ENCODE measurements at regions not wholly inside any gene's neighbourhood (a gene's known extent, or its start where the extent isn't known, plus 50 kb on each side); places are given as distances from the start of the nearest gene placed in this dataset.
"Not testable (repeated sequence)": the region's sequence is repeated elsewhere in the genome, so short reads cannot be mapped to it uniquely, and the experiment has no call there.

DNA sequence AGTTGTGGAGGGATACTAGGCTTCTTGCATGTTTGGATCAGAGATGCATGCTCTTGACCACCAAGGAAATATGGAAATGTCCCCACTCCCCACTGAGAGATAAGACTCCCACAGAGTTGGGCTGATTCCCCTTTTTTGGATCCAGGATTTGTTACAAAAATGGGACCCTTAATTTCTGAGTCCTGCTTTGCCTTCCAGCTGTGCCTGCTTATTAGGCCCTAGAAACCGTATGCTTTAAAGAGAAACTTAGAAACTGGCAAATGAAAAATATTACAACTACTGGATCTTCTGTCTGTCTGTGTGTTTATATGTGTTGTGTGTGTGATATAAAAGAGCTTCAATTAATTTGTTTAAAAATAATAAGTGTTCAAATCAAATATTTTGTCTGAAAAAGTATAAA is 817.6 kb upstream of the CITED2 start:
- no peak for DNase-seq (ENCODE audit: low spot score)
- in situ Hi-C loops (cut with HindIII; ENCODE audit: low sequenced_read_pairs) = no loop called here

GRCh38 chr6:140189263-140189662 is 814.8 kb upstream of the CITED2 start:
- DNase-seq (ENCODE audit: low spot score); in situ Hi-C loops (cut with HindIII; ENCODE audit: low sequenced_read_pairs): not testable (repeated sequence)

DNA sequence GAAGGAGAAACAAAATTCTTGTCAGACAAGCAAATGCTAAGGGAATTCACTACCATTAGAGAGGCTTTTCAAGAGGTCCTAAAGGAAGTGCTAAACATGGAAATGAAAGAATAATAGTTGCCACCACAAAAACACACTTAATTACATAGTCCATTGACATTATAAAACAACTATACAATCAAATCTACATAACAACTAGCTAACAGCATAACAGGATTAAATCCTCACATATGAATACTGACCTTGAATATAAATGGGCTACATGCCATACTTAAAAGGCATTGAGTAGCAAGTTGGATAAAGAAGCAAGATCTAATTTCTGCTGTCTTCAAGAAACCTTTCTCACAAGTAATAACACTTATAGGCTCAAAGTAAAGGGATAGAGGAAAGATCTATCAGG is 811.5 kb upstream of the CITED2 start:
- DNase-seq (ENCODE audit: low spot score) = no peak
- in situ Hi-C loops (cut with HindIII; ENCODE audit: low sequenced_read_pairs) = no loop called here

DNA sequence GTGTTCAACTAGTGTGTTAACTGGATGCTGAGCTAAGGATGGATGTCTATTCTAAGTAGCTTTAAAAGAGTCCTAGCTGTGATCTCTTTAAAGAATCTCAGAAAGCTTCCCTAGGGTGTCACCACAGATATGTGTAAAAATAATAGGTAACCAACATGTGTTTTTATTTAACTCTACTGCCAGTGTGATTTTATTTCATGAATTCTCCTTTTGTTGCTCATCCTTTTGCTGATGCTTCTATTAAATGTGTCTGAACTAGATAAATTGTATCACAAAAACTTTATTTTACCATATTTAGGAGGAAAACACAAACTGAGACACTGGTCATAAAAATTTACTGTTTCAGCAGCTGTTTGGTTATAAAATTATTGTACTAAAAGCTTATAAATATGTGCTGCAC is 809.4 kb upstream of the CITED2 start:
- in situ Hi-C loops (cut with HindIII; ENCODE audit: low sequenced_read_pairs) = no loop called here

DNA sequence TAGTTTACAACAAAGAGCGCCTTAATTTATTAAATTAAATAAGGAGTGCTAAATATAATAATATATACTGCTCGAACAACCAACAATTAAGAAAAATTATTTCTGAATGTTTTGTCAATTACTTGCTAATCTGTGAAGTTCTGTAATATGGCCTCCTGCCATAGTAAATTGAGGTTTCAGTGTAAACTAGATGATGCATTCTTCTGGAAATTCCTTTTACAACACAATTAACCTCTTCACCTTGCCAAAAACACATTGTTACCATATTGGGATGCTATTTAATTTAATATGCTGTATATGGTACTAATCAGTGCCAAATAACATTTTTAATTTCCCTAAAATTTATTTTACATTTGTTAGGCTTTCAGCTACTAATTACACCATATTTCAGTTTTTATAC is 808.4 kb upstream of the CITED2 start:
- in situ Hi-C loops (cut with HindIII; ENCODE audit: low sequenced_read_pairs) = no loop called here
- no peak for DNase-seq (ENCODE audit: low spot score)

More for the DNA sequence above, 809.4 kb upstream of the CITED2 start:
- DNase-seq (ENCODE audit: low spot score) = no peak

GRCh38 chr6:140181876-140182275 is 807.4 kb upstream of the CITED2 start:
- no peak for DNase-seq (ENCODE audit: low spot score)
- in situ Hi-C loops (cut with HindIII; ENCODE audit: low sequenced_read_pairs) = no loop called here

GRCh38 chr6:140180306-140180705 is 805.9 kb upstream of the CITED2 start:
- DNase-seq (ENCODE audit: low spot score) = no peak
- in situ Hi-C loops (cut with HindIII; ENCODE audit: low sequenced_read_pairs) = no loop called here

- in situ Hi-C loops (cut with HindIII; ENCODE audit: low sequenced_read_pairs) = no loop called here
- DNase-seq (ENCODE audit: low spot score) = no peak
Observed at GRCh38 chr6:140178935-140179334, 804.5 kb upstream of the CITED2 start.

GRCh38 chr6:140178520-140178919 is 804.1 kb upstream of the CITED2 start:
- in situ Hi-C loops (cut with HindIII; ENCODE audit: low sequenced_read_pairs) = no loop called here
- no peak for DNase-seq (ENCODE audit: low spot score)

DNA sequence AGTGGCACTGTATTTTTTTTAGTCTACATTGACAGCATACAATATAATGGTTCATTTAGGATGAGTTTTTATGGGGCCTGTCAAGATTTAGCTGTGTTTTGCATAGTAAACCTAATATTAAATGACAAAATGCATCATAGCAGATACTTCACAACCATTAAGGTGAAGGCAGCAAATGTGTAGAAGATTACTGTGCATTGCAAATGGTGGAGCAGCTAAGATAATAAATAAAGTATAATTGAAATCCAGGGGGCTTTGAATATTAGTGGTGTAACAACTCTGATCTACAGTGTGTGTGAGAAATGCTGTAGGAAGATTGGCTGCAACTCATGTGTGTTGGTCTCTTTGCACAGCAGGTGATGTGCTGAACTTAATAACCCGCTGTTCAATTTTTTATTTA is 801.9 kb upstream of the CITED2 start:
- DNase-seq (ENCODE audit: low spot score) = no peak
- in situ Hi-C loops (cut with HindIII; ENCODE audit: low sequenced_read_pairs) = no loop called here

- in situ Hi-C loops (cut with HindIII; ENCODE audit: low sequenced_read_pairs) = no loop called here
- DNase-seq (ENCODE audit: low spot score) = no peak
Observed at GRCh38 chr6:140175486-140175885, 801.0 kb upstream of the CITED2 start.

DNA sequence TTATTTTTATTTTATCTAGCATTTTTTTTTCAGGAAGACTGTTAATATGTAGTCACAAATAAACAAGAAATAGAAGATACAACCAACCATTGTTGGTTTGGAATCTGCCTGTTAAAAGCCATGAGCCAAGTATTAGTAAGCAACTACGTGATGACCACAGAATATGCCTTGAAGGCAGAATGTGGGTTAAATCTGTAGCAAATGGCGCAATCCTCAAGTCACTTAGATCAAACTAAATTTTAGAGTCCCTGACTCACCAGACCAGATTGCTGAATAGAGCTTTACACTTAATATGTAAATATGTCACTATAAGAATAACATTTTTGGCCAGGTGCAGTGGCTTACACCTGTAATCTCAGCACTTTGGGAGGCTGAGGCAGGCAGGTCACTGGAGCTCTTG is 800.1 kb upstream of the CITED2 start:
- no peak for DNase-seq (ENCODE audit: low spot score)
- in situ Hi-C loops (cut with HindIII; ENCODE audit: low sequenced_read_pairs) = no loop called here

GRCh38 chr6:140168365-140168764 is 793.9 kb upstream of the CITED2 start:
- in situ Hi-C loops (cut with HindIII; ENCODE audit: low sequenced_read_pairs) = no loop called here
- DNase-seq (ENCODE audit: low spot score) = no peak

GRCh38 chr6:140160909-140161308 is 786.5 kb upstream of the CITED2 start:
- no peak for DNase-seq (ENCODE audit: low spot score)
- in situ Hi-C loops (cut with HindIII; ENCODE audit: low sequenced_read_pairs) = no loop called here

GRCh38 chr6:140160494-140160893 is 786.0 kb upstream of the CITED2 start:
- in situ Hi-C loops (cut with HindIII; ENCODE audit: low sequenced_read_pairs) = no loop called here
- DNase-seq (ENCODE audit: low spot score) = no peak

DNA sequence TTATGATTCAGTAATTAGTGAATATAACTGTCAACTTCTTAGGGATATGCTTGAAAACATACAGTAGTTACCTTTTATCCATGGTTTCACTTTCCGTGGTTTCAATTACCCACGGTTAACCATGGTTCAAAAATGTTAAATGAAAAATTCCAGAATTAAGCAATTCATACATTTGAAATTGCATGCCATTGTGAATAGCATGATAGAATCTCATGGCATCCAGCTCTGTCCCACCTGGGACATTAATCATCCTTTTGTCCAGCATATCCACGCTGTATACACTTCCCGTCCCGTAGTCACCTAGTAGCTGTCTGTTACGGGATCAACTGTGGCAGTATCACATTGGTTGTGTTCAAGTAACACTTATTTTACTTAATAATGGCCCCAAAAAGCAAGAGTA is 781.7 kb upstream of the CITED2 start:
- in situ Hi-C loops (cut with HindIII; ENCODE audit: low sequenced_read_pairs) = no loop called here

DNA sequence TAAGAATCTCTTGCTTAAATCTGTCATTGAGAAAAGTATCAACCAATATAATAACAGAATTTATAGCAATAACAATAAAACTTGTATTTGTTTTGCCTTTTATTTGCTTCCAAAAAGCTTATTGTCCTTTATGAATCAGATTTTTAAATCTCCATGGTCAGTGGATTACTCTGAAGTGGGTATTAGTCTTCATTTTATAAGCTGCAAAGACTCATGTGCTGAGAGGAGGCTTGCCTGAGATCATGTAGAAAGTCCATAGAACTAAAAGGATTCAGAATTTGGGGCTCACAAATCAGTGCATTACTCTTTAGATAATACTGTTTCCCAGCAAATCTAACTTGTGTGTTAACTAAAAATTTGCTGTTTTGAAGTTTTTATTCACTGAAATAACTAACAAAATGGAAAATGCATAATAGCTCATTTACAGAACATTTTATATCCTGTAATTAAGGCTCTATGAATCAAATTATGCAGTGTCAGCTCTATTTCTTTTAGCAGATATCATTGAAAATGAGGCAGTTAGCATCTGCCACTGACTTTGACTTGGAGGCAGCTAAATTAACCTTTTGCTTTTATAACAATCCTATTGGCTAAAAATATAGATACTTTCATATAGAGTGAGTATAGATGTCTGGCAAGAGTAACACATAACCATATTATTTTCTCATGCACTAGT is 781.1 kb upstream of the CITED2 start:
- no peak for DNase-seq (ENCODE audit: low spot score)
- in situ Hi-C loops (cut with HindIII; ENCODE audit: low sequenced_read_pairs) = no loop called here

More for the DNA sequence above, 781.7 kb upstream of the CITED2 start:
- no peak for DNase-seq (ENCODE audit: low spot score)

DNA sequence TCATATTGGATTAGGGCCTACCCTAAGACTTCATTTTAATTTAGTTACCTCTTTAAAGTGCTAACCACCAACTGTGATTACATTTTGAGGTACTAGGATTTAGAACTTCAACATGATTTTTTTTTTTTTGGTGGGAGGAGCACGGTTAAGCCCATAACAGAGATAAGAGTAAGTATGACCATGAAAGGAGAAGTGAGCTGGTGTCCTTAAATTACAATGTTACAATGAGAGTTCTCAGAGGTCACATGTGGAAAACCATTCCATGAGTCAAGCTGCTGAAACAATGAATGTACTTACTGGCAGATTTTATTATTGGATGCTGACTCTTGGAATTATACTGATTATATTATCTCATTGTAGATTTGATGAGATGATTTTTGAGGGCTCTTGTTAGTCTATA is 779.3 kb upstream of the CITED2 start:
- in situ Hi-C loops (cut with HindIII; ENCODE audit: low sequenced_read_pairs) = no loop called here
- DNase-seq (ENCODE audit: low spot score) = no peak

DNA sequence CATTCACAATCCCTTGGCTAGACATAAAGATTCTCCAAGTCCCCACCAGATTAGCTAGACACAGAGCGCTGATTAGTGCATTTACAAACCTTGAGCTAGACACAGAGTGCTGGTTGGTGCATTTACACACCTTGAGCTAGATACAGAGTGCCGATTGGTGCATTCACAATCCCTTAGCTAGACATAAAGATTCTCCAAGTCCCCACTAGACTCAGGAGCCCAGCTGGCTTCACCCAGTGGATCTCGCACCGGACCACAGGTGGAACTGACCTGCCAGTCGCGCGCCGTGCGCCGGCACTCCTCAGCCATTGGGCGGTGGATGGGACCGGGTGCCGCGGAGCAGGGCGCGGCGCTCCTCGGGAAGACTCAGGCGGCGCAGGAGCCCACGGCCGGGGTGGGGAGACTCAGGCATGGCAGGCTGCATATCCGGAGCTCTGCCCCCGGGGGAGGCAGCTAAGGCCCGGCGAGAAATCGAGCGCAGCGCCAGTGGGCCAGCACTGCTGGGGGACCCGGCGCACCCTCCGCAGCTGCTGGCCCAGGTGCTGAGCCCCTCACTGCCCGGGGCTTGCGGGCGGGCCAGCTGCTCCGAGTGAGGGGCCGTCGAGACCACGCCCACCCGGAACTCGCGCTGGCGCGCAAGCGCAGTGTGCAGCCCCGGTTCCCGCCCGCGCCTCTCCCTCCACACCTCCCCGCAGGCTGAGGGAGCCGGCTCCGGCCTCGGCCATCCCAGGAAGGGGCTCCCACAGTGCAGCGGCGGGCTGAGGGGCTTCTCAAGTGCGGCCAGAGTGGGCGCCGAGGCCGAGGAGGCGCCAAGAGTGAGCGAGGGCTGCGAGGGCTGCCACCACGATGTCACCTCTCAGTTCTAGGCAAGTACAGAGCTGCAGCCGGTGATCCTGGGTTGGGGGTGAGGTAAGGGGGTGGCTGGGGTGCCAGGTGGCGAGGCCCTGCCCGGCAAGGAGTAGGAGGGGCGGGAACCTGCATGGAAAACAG is 773.7 kb upstream of the CITED2 start:
- in situ Hi-C loops (cut with HindIII; ENCODE audit: low sequenced_read_pairs); DNase-seq (ENCODE audit: low spot score): not testable (repeated sequence)

DNA sequence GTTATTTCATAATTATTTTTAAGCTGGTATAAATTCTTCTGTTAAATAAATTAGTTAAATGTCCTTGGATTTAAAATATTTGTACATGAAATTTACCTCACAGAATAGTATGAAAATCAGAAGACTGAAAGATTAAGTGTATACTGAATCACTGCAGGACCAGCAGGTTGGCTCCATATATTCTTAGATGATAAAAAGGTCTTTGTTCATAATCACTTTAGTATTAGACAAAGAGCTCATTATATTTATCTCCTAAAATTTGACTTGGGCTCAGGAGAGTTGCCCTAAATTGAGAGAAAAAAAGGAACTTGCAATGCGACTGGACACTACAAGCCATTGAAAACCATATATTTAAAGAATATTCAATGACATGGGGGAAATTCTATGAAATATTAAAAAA is 766.4 kb upstream of the CITED2 start:
- in situ Hi-C loops (cut with HindIII; ENCODE audit: low sequenced_read_pairs) = no loop called here
- DNase-seq (ENCODE audit: low spot score) = no peak
